HepG2 (cell line): ENCODE measurements at regions not wholly inside any gene's neighbourhood (a gene's known extent, or its start where the extent isn't known, plus 50 kb on each side); places are given as distances from the start of the nearest gene placed in this dataset.

Experiments
- ATAC-seq: fragments of 200-7000 bp; cut with Tn5 transposase; 3 replicates; pipeline ENCODE4 v1.9.1; 2020; ENCODE audit warnings: mild to moderate bottlenecking, moderate library complexity
- BruUV-seq: library from RNA; stranded (reverse); fragments of 400-500 nt; replicated peaks from 2 replicates; lab custom pipeline; 2021; lab: Mats Ljungman, UMichigan
- CTCF ChIA-PET: fragments of 300-600 bp; formaldehyde crosslinking; extraction: SDS; loops from one replicate; lab custom pipeline; 2021; ENCODE audit warnings: low total read pairs, inconsistent platforms, low intra/inter-chr PET ratio; lab: Yijun Ruan, JAX
- POLR2A ChIA-PET: fragments of 350-600 bp; sonication (Branson Sonifier 250); formaldehyde crosslinking; loops from one replicate; lab custom pipeline; 2020; ENCODE audit warnings: antibody characterized with exemption, inconsistent platforms; lab: Yijun Ruan, JAX
- DNase-seq: peaks from one replicate; pipeline ENCODE4 v3.0.0-alpha.2; 2015; ENCODE audit warnings: low spot score
- FAIRE-seq: peaks from 3 replicates; lab custom pipeline; 2011; peaks lifted over from hg19 to GRCh38; lab: Jason Lieb, UNC
- H2AFZ ChIP-seq: one replicate; pipeline ENCODE4 v1.6.1; 2011; ENCODE audit warnings: low read length, inconsistent platforms
- H3K27ac ChIP-seq: fragments of 300-600 bp; 3 replicates; pipeline ENCODE4 v1.8.0; 2011; ENCODE audit warnings: mixed run types, mild to moderate bottlenecking, mixed read lengths, low read length, inconsistent platforms; ENCODE audit not compliant: insufficient read depth; ENCODE audit errors: extremely low read length
- H3K27me3 ChIP-seq, 2 experiments: fragments of 200-600 bp in 1 of 2; 2 replicates in 1 of 2; 3 replicates in 1 of 2; pipeline versions ENCODE4 v1.6.0 to v1.8.0; 2011; ENCODE audit warnings: low read length in 2 of 2, mild to moderate bottlenecking in 2 of 2, moderate library complexity in 2 of 2, inconsistent platforms in 1 of 2; ENCODE audit not compliant: insufficient read depth in 2 of 2, control insufficient read depth in 1 of 2
- H3K36me3 ChIP-seq, 2 experiments: fragments of 200-600 bp in 1 of 2; replicated peaks in 1 of 2; 2 replicates in 1 of 2; 3 replicates in 1 of 2; pipeline versions ENCODE4 v1.5.1 to v1.8.0; 2011; ENCODE audit warnings: low read length in 2 of 2, inconsistent platforms in 1 of 2; ENCODE audit not compliant: insufficient read depth in 2 of 2, control insufficient read depth in 1 of 2
- H3K4me1 ChIP-seq: 2 replicates; pipeline ENCODE4 v1.5.1; 2012; ENCODE audit warnings: low read length, inconsistent platforms; ENCODE audit not compliant: insufficient read depth
- H3K4me2 ChIP-seq: 2 replicates; pipeline ENCODE4 v1.6.0; 2011; ENCODE audit warnings: low read depth, low read length, inconsistent platforms
- H3K4me3 ChIP-seq, 3 experiments: fragments of 200-600 bp in 1 of 3; sonication (generic), shearing (Covaris generic) in 1 of 3; replicated peaks in 1 of 3; 2 replicates each; pipeline ENCODE4 v1.5.1; 2011 to 2016; ENCODE audit warnings: low read length in 3 of 3, inconsistent platforms in 2 of 3, low read depth in 2 of 3, mild to moderate bottlenecking in 2 of 3, control low read depth in 1 of 3, mixed read lengths in 1 of 3; ENCODE audit not compliant: insufficient read depth in 1 of 3
- H3K79me2 ChIP-seq: one replicate; pipeline ENCODE4 v1.6.1; 2011; ENCODE audit warnings: low read length, inconsistent platforms; ENCODE audit not compliant: insufficient read depth
- H3K9ac ChIP-seq: 2 replicates; pipeline ENCODE4 v1.6.0; 2011; ENCODE audit warnings: mild to moderate bottlenecking, low read depth, low read length, inconsistent platforms; ENCODE audit not compliant: insufficient read depth
- H3K9me3 ChIP-seq: 2 replicates; pipeline ENCODE4 v1.5.1; 2012; ENCODE audit warnings: mild to moderate bottlenecking, low read length
- H4K20me1 ChIP-seq: 2 replicates; pipeline ENCODE4 v1.6.0; 2011; ENCODE audit warnings: inconsistent platforms, mild to moderate bottlenecking, low read length, moderate library complexity; ENCODE audit not compliant: insufficient read depth
- CREB1 ChIP-seq, 2 experiments: fragments of 450-650 bp in 1 of 2; IDR thresholded peaks; 2 replicates each; pipeline ENCODE4 v1.6.1; 2016 to 2017; ENCODE audit warnings: control low read depth in 1 of 2, mild to moderate bottlenecking in 1 of 2, missing compliant biosample characterization in 1 of 2, missing genetic modification characterization in 1 of 2
- KDM2A ChIP-seq: sonication (generic); formaldehyde crosslinking; IDR thresholded peaks from 2 replicates; pipeline ENCODE4 v1.4.0; 2020; ENCODE audit warnings: low read depth, missing genetic modification reagents, borderline replicate concordance
- MED1 ChIP-seq: sonication (generic); formaldehyde crosslinking; IDR thresholded peaks from 2 replicates; pipeline ENCODE4 v1.4.0; 2020; ENCODE audit warnings: missing genetic modification reagents
- MEIS1 ChIP-seq: sonication (generic); formaldehyde crosslinking; IDR thresholded peaks from 2 replicates; pipeline ENCODE4 v1.9.0; 2021; ENCODE audit warnings: mild to moderate bottlenecking, missing genetic modification reagents, moderate library complexity, borderline replicate concordance
- NPAS2 ChIP-seq: sonication (generic); formaldehyde crosslinking; IDR thresholded peaks from 2 replicates; pipeline ENCODE4 v1.8.0; 2022; ENCODE audit warnings: mild to moderate bottlenecking, missing genetic modification reagents, borderline replicate concordance
- SCMH1 ChIP-seq: sonication (generic); formaldehyde crosslinking; IDR thresholded peaks from 2 replicates; pipeline ENCODE4 v1.9.0; 2021; ENCODE audit warnings: missing genetic modification reagents, mild to moderate bottlenecking, borderline replicate concordance
- SRSF1 ChIP-seq: fragments of 200-400 bp; formaldehyde crosslinking; optimal IDR thresholded peaks from 2 replicates; pipeline ENCODE3; 2017; ENCODE audit warnings: mild to moderate bottlenecking, low read depth, low read length, moderate library complexity
- TSC22D2 ChIP-seq: sonication (generic); formaldehyde crosslinking; IDR thresholded peaks from 2 replicates; pipeline ENCODE4 v1.5.1; 2020; ENCODE audit warnings: missing genetic modification reagents, mild to moderate bottlenecking, borderline replicate concordance
- ZBTB2 ChIP-seq: sonication (generic); formaldehyde crosslinking; IDR thresholded peaks from 2 replicates; pipeline ENCODE4 v1.8.0; 2022; ENCODE audit warnings: low read depth, missing genetic modification reagents
- ZNF101 ChIP-seq: sonication (generic); formaldehyde crosslinking; IDR thresholded peaks from 2 replicates; pipeline ENCODE4 v1.4.0; 2020; ENCODE audit warnings: mild to moderate bottlenecking, low read depth, missing genetic modification reagents, borderline replicate concordance
- ZNF431 ChIP-seq: sonication (generic); formaldehyde crosslinking; IDR thresholded peaks from 2 replicates; pipeline ENCODE4 v1.9.0; 2022; ENCODE audit warnings: missing genetic modification reagents, low read depth, mild to moderate bottlenecking, borderline replicate concordance
- ZNF570 ChIP-seq: sonication (generic); formaldehyde crosslinking; IDR thresholded peaks from 2 replicates; pipeline ENCODE4 v1.4.0; 2020; ENCODE audit warnings: mild to moderate bottlenecking, missing genetic modification reagents, borderline replicate concordance
- ZNF7 ChIP-seq: IDR thresholded peaks from 2 replicates; pipeline ENCODE4 v1.6.1; 2016; ENCODE audit warnings: missing biosample characterization, missing genetic modification reagents
- WGBS: methylation state at CpG from one replicate; pipeline ENCODE4 v1.1.6; 2017; ENCODE audit warnings: low lambda C conversion rate; 5-methylcytosine and 5-hydroxymethylcytosine counted together
- in situ Hi-C: cut with HindIII; loops from 2 replicates; pipeline ENCODE4 v1.10.0; 2017; ENCODE audit warnings: low pct_unique_long_range_greater_than_20kb; ENCODE audit not compliant: extremely low pct_ligation_motif_present
- intact Hi-C: fragments of 100-400 bp; cut with micrococcal nuclease; formaldehyde crosslinking; loops from one replicate; pipeline ENCODE4 v1.10.0; 2022; ENCODE audit not compliant: unreplicated experiment
- TF ChIP-seq, protein P1 (sequence below): sonication (generic); formaldehyde crosslinking; IDR thresholded peaks from 2 replicates; pipeline ENCODE4 v1.8.1; 2023; ENCODE audit warnings: mild to moderate bottlenecking, missing genetic modification reagents
- TF ChIP-seq, protein P2 (sequence below): sonication (generic); formaldehyde crosslinking; IDR thresholded peaks from 2 replicates; pipeline ENCODE4 v1.8.1; 2023; ENCODE audit warnings: missing genetic modification reagents, mild to moderate bottlenecking, borderline replicate concordance
- TF ChIP-seq, protein P3 (sequence below): sonication (generic); formaldehyde crosslinking; IDR thresholded peaks from 2 replicates; pipeline ENCODE4 v1.9.0; 2021; ENCODE audit warnings: missing genetic modification reagents, borderline replicate concordance

DNA sequence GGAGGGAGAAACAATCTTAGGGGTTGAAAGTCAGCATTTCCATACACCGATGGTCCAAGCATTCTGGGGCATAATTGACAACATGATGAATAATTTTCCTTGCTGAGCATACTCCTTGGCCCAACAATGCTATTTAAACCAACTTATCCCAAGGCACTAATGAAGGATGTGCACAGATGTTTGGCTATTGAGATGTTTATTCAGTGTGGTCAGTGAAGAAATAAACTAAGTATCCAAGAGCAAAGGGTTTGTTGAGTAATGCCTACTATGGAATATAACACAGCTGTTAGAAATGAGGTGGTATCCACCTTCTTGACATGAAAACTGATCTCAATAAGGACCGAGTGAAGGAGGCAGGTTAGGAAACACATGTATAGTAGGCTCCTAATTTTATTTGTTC is 53.9 kb upstream of the RAB6D start:
- intact Hi-C loops (no loop called here), in situ Hi-C loops (loop anchor here (25.0 kb wide), 1 partner anchor 244 kb away; no protein-coding TSS in a partner anchor)
- no peak overlapping the region for H3K27ac ChIP-seq
- ChIA-PET POLR2A (no interaction called here), CTCF (no interaction called here)
- H3K27me3 ChIP-seq = peaks cover 0 to 33% of the 10 kb centered on the region in 2 experiments; a peak in 2 of 5 replicates
- no peak overlapping the region for H3K4me2 ChIP-seq
- H3K4me3 ChIP-seq = no peak overlapping the region
- no peaks in the 10 kb centered on the region for H3K36me3 ChIP-seq
- no peak overlapping the region for H3K9ac ChIP-seq
- no peak for TF ChIP-seq TSC22D2 (CRISPR knock-in tag)
- no peak for TF ChIP-seq SRSF1
- no peak for TF ChIP-seq MED1 (CRISPR knock-in tag)
- no peak for TF ChIP-seq KDM2A
- TF ChIP-seq, protein P1, sequence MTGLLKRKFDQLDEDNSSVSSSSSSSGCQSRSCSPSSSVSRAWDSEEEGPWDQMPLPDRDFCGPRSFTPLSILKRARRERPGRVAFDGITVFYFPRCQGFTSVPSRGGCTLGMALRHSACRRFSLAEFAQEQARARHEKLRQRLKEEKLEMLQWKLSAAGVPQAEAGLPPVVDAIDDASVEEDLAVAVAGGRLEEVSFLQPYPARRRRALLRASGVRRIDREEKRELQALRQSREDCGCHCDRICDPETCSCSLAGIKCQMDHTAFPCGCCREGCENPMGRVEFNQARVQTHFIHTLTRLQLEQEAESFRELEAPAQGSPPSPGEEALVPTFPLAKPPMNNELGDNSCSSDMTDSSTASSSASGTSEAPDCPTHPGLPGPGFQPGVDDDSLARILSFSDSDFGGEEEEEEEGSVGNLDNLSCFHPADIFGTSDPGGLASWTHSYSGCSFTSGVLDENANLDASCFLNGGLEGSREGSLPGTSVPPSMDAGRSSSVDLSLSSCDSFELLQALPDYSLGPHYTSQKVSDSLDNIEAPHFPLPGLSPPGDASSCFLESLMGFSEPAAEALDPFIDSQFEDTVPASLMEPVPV (CRISPR knock-in tag) = no peak
- TF ChIP-seq, protein P2, sequence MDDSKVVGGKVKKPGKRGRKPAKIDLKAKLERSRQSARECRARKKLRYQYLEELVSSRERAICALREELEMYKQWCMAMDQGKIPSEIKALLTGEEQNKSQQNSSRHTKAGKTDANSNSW (CRISPR knock-in tag) = no peak
- TF ChIP-seq SCMH1 (CRISPR knock-in tag) = no peak
- no peak for TF ChIP-seq ZBTB2 (CRISPR knock-in tag)
- TF ChIP-seq ZNF101 (CRISPR knock-in tag) = no peak
- TF ChIP-seq ZNF431 (CRISPR knock-in tag) = no peak
- TF ChIP-seq CREB1 (IDR thresholded peaks at IDR 0.05) = no peak
- no peak for TF ChIP-seq CREB1 (CRISPR knock-in tag; IDR thresholded peaks at IDR 0.05)
- TF ChIP-seq, protein P3, sequence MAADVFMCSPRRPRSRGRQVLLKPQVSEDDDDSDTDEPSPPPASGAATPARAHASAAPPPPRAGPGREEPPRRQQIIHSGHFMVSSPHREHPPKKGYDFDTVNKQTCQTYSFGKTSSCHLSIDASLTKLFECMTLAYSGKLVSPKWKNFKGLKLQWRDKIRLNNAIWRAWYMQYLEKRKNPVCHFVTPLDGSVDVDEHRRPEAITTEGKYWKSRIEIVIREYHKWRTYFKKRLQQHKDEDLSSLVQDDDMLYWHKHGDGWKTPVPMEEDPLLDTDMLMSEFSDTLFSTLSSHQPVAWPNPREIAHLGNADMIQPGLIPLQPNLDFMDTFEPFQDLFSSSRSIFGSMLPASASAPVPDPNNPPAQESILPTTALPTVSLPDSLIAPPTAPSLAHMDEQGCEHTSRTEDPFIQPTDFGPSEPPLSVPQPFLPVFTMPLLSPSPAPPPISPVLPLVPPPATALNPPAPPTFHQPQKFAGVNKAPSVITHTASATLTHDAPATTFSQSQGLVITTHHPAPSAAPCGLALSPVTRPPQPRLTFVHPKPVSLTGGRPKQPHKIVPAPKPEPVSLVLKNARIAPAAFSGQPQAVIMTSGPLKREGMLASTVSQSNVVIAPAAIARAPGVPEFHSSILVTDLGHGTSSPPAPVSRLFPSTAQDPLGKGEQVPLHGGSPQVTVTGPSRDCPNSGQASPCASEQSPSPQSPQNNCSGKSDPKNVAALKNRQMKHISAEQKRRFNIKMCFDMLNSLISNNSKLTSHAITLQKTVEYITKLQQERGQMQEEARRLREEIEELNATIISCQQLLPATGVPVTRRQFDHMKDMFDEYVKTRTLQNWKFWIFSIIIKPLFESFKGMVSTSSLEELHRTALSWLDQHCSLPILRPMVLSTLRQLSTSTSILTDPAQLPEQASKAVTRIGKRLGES (CRISPR knock-in tag) = no peak
- TF ChIP-seq MEIS1 = no peak
- no peak for TF ChIP-seq ZNF570
- TF ChIP-seq NPAS2 (CRISPR knock-in tag) = no peak
- no peak for TF ChIP-seq ZNF7 (CRISPR knock-in tag)
- H2AFZ ChIP-seq = no peak overlapping the region
- no peak for FAIRE-seq
- H3K9me3 ChIP-seq = no peaks in the 10 kb centered on the region
- DNase-seq = no peak
- BruUV-seq = no TSS peak
- ATAC-seq = no peak
- H4K20me1 ChIP-seq = no peaks in the 10 kb centered on the region
- no peaks in the 10 kb centered on the region for H3K79me2 ChIP-seq
- WGBS = 4% methylated on average over 2 of the region's 2 CpGs
- 0 out of 2 replicates have a peak, but pooled peaks cover 8% of the 10 kb centered on the region for H3K4me1 ChIP-seq
